Activated CD4-positive, CD25-positive, alpha-beta regulatory T cell treated with anti-CD3 and anti-CD28 coated beads, Interleukin-2, amount 50 U/mL, for 72 hours (primary cell): ENCODE measurements at regions not wholly inside any gene's neighbourhood (a gene's known extent, or its start where the extent isn't known, plus 50 kb on each side); places are given as distances from the start of the nearest gene placed in this dataset.

Experiments used
- DNase-seq: peaks from one replicate; pipeline ENCODE4 v3.0.0; 2021

DNA sequence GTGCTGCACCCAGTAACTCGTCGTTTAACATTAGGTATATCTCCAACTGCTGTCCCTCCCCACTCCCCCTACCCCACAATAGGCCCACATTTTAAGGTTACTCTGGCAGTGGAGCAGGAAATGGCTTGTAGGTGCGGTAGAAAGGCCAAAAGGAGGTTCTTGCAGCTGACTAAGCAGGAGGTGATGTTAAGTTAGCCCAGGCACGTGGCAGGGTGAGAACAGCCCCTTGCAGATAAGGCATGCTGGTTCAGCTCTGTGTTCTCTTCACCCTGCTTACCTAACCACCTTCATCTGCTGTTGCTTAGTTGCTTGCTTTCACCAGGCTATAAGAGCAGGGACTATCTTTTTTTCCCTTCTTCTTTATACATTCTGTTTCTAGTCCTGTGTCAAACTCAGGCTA lies 1082.8 kb upstream of the RBFOX1 start:
- DNase-seq = no peak

GRCh38 chr16:6248199-6248598 lies 1084.4 kb upstream of the RBFOX1 start:
- no peak for DNase-seq

DNA sequence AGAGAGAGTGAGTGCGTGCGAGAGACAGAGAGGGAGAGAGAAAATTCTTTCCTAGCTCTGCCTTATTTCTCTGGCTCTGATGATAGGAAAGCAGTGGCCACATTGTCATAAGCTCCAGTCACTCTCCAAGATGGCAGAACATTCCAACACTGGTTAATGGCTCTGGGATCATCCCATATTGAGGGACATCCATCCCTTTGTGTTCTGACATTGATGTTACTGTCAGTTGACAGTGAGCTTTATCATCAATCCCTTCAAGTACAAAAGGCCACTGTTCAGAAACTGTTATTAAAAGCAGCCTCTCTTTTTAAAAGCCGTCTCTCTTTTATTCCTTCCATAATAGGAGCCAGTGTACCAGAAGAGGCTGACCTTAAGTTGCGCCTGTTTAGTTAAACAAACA lies 1084.9 kb upstream of the RBFOX1 start:
- DNase-seq = no peak

DNA sequence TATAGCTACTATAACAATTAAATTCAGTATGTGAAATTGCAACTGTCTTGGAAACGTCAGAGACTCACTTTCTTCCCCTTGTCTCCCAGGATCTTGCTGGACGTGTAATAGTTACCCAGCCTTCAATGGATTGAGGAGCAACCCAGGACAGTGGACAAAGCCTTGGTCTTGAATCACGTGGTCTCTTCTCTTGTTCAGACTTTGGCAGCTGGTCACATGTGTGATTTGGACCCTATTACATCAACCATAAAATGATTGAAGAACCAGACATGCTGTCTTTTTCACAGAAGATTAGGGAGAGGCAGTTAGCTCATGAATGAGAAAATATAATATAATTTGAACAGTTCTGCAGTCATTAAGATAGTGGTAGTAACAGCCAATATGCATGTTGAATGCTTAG lies 1085.5 kb upstream of the RBFOX1 start:
- DNase-seq = no peak

DNA sequence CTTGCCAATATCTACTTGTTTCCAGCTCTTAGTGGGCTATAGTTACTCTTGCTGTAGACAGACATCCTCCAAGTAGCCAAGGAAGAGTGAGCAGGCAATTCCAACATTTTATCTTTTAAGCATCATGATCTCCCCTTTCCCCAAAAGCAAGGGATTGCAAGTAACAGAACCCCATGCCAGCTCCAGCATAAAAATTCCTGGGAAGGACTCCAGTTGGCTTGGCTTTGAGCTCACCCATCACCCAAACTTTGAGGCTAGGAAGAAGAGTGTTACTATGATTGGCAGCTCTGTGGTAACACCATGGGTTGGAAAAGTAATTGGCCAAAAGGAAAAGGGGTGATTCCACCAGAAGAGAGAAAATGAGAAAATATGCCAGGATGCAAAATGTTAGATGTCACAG lies 1086.4 kb upstream of the RBFOX1 start:
- DNase-seq = no peak

GRCh38 chr16:6232056-6232455 lies 1100.6 kb upstream of the RBFOX1 start:
- no peak for DNase-seq

- DNase-seq = no peak
Measured at GRCh38 chr16:6231398-6231797, 1101.2 kb upstream of the RBFOX1 start.

GRCh38 chr16:6229186-6229585 lies 1103.5 kb upstream of the RBFOX1 start:
- no peak for DNase-seq

DNA sequence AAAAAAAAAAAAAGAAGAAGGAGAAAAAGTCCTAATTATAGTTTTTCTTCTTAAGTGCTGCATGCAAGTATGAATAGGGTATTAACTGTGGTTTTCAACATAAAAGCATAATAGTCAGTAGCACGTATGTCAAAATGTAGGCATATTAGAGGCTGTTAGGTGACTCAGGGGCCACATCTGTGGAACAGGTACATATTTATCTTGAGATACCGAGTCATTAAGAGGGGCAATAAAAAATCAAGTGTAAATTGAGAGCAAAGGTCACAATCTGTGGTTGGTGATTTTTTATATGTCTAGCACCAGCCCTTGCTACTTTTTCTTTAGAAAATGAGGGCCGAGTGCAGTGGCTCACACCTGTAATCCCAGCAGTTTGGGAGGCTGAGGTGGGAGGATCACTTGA lies 1113.8 kb upstream of the RBFOX1 start:
- DNase-seq = no peak

- DNase-seq = no peak
Measured at GRCh38 chr16:6216836-6217235, 1115.8 kb upstream of the RBFOX1 start.

DNA sequence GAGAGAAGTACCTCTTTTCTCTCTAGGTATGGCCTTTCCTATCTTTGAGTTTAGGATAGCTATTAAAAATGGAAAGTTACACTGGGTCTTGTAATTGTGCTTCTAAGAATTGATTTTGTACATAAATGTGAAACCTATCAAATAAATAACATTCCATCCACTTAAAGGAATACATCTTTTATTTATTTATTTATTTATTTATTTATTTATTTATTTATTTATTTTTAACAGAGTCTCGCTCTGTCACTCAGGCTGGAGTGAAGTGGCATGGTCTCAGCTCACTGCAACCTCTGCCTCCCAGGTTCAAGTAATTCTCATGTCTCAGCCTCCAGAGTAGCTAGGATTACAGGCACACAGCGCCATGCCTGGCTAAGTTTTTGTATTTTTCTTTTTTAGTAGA lies 1114.0 kb upstream of the EEF2KMT start:
- no peak for DNase-seq

GRCh38 chr16:6209355-6209930 lies 1111.8 kb upstream of the EEF2KMT start:
- no peak for DNase-seq

DNA sequence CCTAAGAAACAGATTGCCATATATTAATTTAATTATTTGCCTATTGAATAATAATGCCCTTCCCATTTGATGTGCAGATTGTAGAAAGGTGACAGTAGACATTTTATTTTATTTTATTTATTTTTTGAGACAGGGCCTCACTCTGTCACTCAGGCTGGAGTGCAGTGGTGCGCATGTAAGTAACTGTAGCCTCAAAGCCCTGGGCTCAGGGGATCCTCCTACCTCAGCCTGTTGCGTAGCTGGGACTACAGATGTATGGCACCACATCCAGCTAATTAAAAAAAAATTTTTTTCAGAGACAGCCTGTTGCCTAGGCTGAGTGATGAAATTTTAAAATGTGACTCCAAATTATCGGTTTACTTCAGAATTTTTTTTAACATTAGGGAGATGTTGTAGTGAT lies 1110.0 kb upstream of the EEF2KMT start:
- no peak for DNase-seq

GRCh38 chr16:6207124-6207523 lies 1109.5 kb upstream of the EEF2KMT start:
- no peak for DNase-seq

DNA sequence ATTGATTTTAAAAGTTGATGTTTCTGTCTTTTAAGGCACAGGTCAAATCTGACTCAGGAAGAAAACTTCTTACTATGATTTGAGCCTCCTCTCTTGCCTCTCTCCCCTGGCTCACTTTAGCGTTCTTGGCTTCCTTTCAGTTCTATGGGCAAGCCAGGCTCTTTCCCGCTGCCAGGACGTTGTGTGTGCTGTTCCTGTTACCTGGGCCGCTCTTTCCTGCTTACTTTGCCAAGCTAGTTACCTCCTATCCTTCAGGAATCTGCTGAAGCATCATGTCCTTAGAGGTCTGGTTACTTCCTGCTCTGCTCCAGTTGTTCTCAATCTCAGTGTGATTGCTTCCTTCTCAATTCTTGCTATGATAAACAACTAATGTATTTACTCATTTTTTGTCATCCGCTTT lies 1108.5 kb upstream of the EEF2KMT start:
- DNase-seq = no peak

GRCh38 chr16:6204945-6205344 lies 1107.3 kb upstream of the EEF2KMT start:
- DNase-seq = no peak

GRCh38 chr16:6200861-6201260 lies 1103.3 kb upstream of the EEF2KMT start:
- no peak for DNase-seq

DNA sequence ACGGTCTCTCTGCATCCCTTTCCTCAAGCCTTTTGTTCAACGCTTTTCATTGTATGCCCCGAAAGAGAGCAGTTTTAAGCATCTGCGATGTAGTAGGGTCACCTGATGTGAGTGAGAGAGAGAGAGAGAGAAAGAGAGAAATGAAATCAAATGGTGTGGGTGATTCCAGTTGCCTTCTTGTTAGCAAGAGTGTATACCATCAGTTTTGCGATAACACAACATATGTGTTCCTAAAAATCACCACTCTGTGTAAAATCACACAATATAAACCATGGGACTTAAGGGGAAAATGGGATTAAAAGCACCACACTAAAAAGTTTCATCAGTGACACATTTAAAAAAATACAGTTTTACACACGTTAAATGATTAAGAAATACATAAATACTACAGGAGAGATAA lies 1102.7 kb upstream of the EEF2KMT start:
- no peak for DNase-seq

GRCh38 chr16:6195966-6196365 lies 1098.4 kb upstream of the EEF2KMT start:
- DNase-seq = no peak

GRCh38 chr16:6193718-6194117 lies 1096.1 kb upstream of the EEF2KMT start:
- DNase-seq = no peak

DNA sequence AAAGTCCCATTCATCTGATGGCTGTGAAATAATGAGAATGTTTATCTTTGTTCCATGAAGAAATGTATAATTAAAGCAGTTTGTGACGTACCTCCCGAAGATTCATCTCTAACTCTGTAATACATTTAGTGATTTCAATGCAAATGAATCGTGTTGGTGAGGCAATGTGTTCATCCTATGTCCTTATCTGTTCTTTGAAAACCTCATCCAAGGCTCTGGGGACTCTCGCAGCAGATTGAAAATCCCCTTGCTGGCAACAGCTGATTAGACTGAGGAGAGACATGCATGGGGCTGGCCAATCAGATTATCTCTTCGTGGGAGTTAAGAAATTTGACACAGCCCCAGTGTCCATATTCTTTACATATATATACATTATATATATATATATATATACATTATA lies 1095.4 kb upstream of the EEF2KMT start:
- DNase-seq = no peak

- no peak for DNase-seq
Measured at GRCh38 chr16:6192532-6192931, 1094.9 kb upstream of the EEF2KMT start.

DNA sequence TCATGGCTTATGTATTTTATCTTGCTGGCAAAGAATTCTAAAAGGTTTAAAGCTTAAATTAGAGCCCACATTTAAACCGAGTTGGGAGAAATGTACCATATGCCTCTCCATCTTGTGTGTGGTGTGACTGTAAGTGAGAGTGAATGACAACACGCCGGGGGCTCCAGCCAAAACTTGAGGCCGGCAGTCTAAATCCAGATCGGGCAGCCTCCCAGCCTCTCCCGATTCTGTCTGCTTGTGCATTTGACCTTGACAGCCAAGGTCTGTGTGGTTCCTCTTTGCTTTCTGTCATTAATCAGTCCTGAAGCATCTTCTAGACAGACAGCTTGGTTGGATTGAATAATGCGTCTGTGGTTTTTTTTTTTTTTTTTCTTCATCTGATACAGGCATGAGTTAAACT lies 1093.2 kb upstream of the EEF2KMT start:
- DNase-seq = no peak

- DNase-seq = no peak
Measured at GRCh38 chr16:6189216-6189615, 1091.6 kb upstream of the EEF2KMT start.

DNA sequence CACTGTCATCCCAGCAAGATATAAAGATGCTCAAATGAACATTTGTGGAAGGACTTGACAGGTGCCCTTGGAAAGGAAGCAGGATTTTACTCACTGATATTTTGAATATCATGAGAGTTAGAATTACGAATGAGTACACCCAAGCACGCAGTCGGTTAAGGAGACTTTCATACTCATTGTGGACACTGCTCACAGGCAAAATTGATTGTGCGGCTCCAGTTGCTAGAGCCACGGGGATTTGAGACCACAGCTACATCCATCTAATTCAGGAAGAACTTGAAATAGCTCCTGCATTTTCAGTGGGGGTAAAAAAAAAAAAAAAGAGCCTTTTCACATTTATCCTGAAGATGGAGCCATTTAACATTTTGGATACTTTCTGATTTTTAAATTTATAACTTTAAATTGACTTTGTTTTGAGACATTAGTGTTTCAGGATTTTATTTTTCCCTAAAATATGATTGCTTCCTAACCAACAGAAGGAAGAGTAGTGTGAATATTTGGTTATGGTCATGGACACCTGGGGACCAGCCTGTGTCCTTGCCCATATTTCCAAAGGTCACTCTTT lies 1080.1 kb upstream of the EEF2KMT start:
- DNase-seq = no peak

DNA sequence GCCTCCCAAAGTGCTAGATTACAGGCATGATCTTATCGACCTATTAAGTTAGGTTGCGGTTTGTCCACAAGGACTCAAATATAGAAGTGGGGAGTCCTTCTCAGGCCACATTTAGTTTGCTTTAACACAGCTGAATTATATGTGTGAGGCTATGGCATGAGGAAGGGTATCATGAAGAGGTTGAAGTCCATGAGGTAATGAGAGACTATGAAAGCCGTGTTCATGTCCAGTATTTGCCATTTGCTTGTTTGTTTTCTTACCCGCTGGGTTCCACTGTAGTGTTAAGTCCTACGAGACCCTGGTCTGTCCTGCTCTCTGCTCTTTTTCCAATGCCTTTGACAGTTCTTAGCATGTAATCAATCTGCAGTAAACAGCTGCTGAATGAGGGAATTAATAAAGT lies 1072.4 kb upstream of the EEF2KMT start:
- DNase-seq = no peak
